ENCODE measurements at regions not wholly inside any gene's neighbourhood (a gene's known extent, or its start where the extent isn't known, plus 50 kb on each side); places are given as distances from the start of the nearest gene placed in this dataset.
A peak's percentile ranks its signal among the peaks of the same experiment; 100 is the strongest.

GRCh38 chr5:174318578-174318977 lies 273.1 kb downstream of the NSG2 start:
- no peaks in the 10 kb centered on the region for H3K4me1 Mint-ChIP-seq
- no peaks in the 10 kb centered on the region for H3K36me3 Mint-ChIP-seq
- no peak for DNase-seq (ENCODE audit: low spot score in 2 of 2, unreplicated experiment in 2 of 2)
- H3K4me3 Mint-ChIP-seq: no peak overlapping the region
- H3K27ac Mint-ChIP-seq: no peak overlapping the region
- H3K9me3 Mint-ChIP-seq: no peaks in the 10 kb centered on the region
- H3K27me3 Mint-ChIP-seq (ENCODE audit: low read depth): peaks cover 24% of the 10 kb centered on the region
- TF ChIP-seq, protein P1, sequence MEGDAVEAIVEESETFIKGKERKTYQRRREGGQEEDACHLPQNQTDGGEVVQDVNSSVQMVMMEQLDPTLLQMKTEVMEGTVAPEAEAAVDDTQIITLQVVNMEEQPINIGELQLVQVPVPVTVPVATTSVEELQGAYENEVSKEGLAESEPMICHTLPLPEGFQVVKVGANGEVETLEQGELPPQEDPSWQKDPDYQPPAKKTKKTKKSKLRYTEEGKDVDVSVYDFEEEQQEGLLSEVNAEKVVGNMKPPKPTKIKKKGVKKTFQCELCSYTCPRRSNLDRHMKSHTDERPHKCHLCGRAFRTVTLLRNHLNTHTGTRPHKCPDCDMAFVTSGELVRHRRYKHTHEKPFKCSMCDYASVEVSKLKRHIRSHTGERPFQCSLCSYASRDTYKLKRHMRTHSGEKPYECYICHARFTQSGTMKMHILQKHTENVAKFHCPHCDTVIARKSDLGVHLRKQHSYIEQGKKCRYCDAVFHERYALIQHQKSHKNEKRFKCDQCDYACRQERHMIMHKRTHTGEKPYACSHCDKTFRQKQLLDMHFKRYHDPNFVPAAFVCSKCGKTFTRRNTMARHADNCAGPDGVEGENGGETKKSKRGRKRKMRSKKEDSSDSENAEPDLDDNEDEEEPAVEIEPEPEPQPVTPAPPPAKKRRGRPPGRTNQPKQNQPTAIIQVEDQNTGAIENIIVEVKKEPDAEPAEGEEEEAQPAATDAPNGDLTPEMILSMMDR (IDR thresholded peaks at IDR 0.05; ENCODE audit: unreplicated experiment): no peak

- Mint-ChIP-seq H3K36me3 (no peaks in the 10 kb centered on the region), H3K4me3 (no peak overlapping the region), H3K27me3 (ENCODE audit: low read depth) (peaks cover 19% of the 10 kb centered on the region), H3K4me1 (peaks cover 7% of the 10 kb centered on the region), H3K9me3 (no peaks in the 10 kb centered on the region), H3K27ac (no peak overlapping the region)
- no peak for DNase-seq (ENCODE audit: low spot score in 2 of 2, unreplicated experiment in 2 of 2)
- TF ChIP-seq, protein P1 (IDR thresholded peaks at IDR 0.05; ENCODE audit: unreplicated experiment): no peak
Observed at GRCh38 chr5:174319551-174319950, 274.0 kb downstream of the NSG2 start.

GRCh38 chr5:174320051-174320450 lies 274.5 kb downstream of the NSG2 start:
- Mint-ChIP-seq H3K9me3 (no peaks in the 10 kb centered on the region), H3K27ac (no peak overlapping the region), H3K36me3 (no peaks in the 10 kb centered on the region), H3K27me3 (ENCODE audit: low read depth) (peaks cover 16% of the 10 kb centered on the region), H3K4me3 (no peak overlapping the region), H3K4me1 (peaks cover 12% of the 10 kb centered on the region)
- TF ChIP-seq, protein P1 (IDR thresholded peaks at IDR 0.05; ENCODE audit: unreplicated experiment): no peak
- no peak for DNase-seq (ENCODE audit: low spot score in 2 of 2, unreplicated experiment in 2 of 2)

DNA sequence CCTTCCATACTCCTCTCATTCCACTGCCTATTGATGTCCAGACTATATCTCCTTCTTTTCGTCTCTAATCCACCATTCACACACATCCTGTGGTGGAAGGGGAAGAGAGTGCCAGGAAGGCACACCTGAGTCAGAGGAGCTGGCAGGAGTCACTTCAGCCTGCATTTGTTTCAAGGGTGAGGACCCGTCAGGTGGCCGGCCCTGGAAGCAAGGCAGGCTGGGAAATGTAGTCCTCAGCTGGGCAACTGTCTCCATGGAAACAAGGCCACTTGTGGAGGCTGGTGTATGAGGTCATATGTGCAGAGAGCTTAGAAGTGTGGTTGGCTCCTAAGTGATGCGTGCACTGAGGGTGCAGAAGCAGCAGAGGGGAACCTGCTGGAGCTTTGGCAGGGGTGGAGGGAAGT lies 278.4 kb downstream of the NSG2 start:
- DNase-seq (ENCODE audit: low spot score in 2 of 2, unreplicated experiment in 2 of 2): no peak
- no peaks in the 10 kb centered on the region for H3K9me3 Mint-ChIP-seq
- no peak overlapping the region for H3K27ac Mint-ChIP-seq
- peaks cover 2% of the 10 kb centered on the region for H3K27me3 Mint-ChIP-seq (ENCODE audit: low read depth)
- no peaks in the 10 kb centered on the region for H3K36me3 Mint-ChIP-seq
- peaks cover 38% of the 10 kb centered on the region for H3K4me1 Mint-ChIP-seq
- TF ChIP-seq, protein P1 (IDR thresholded peaks at IDR 0.05; ENCODE audit: unreplicated experiment): no peak
- no peak overlapping the region for H3K4me3 Mint-ChIP-seq

- TF ChIP-seq, protein P1 (IDR thresholded peaks at IDR 0.05; ENCODE audit: unreplicated experiment): no peak
- H3K27me3 Mint-ChIP-seq (ENCODE audit: low read depth): no peaks in the 10 kb centered on the region
- no peaks in the 10 kb centered on the region for H3K9me3 Mint-ChIP-seq
- no peak for DNase-seq (ENCODE audit: low spot score in 2 of 2, unreplicated experiment in 2 of 2)
- H3K4me3 Mint-ChIP-seq: no peak overlapping the region
- no peaks in the 10 kb centered on the region for H3K36me3 Mint-ChIP-seq
- H3K4me1 Mint-ChIP-seq: peaks cover 46% of the 10 kb centered on the region
- peak overlapping the region; percentile 31 for H3K27ac Mint-ChIP-seq
Observed at GRCh38 chr5:174324680-174325079, 279.2 kb downstream of the NSG2 start.

DNA sequence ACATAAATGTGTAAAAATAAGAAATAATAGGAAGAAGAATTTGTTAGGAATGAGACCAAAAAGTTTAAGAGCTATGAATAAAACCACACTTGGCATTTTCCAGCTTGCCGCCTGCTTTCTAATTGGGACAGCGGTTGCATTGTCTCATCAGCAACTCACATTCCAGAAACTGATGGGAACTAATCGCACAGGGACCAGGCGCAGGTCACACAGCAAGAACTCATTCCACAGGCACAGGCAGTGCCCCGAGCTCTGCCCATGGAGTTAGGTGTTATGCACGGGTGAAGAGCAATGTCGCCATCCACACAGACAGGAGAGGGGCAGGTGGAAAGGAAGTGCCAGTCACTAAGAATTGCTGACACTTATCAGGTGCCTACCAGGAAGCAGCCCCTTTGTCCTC lies 279.9 kb downstream of the NSG2 start:
- Mint-ChIP-seq H3K9me3 (no peaks in the 10 kb centered on the region), H3K27ac (no peak overlapping the region), H3K4me1 (peaks cover 54% of the 10 kb centered on the region), H3K4me3 (no peak overlapping the region), H3K36me3 (no peaks in the 10 kb centered on the region), H3K27me3 (ENCODE audit: low read depth) (no peaks in the 10 kb centered on the region)
- TF ChIP-seq, protein P1 (IDR thresholded peaks at IDR 0.05; ENCODE audit: unreplicated experiment): no peak
- DNase-seq (ENCODE audit: low spot score in 2 of 2, unreplicated experiment in 2 of 2): no peak
